OCI-LY7 (cell line): ENCODE measurements at regions not wholly inside any gene's neighbourhood (a gene's known extent, or its start where the extent isn't known, plus 50 kb on each side); places are given as distances from the start of the nearest gene placed in this dataset.

ENCODE experiments used
- BruUV-seq: library from RNA; stranded (reverse); fragments of 400-500 nt; replicated peaks from 2 replicates; lab custom pipeline; 2021; lab: Mats Ljungman, UMichigan
- CTCF ChIA-PET: fragments of 300-600 bp; sonication (Branson Sonifier 250); formaldehyde crosslinking; loops from one replicate; lab custom pipeline; 2022; ENCODE audit warnings: antibody characterized with exemption; ENCODE audit not compliant: unreplicated experiment; lab: Charles Lee
- POLR2A ChIA-PET: fragments of 300-600 bp; sonication (Branson Sonifier 250); formaldehyde crosslinking; loops from one replicate; lab custom pipeline; 2022; ENCODE audit warnings: antibody characterized with exemption; lab: Charles Lee
- DNase-seq: peaks from one replicate; pipeline ENCODE4 v3.0.0-alpha.2; 2015; ENCODE audit warnings: low spot score
- H2AFZ ChIP-seq: fragments of 200-600 bp; sonication (generic), shearing (Covaris generic); 2 replicates; pipeline ENCODE4 v1.6.1; 2014; ENCODE audit warnings: mild to moderate bottlenecking, antibody characterized with exemption, low read length, moderate library complexity
- H3K27ac ChIP-seq: fragments of 200-600 bp; sonication (generic); 2 replicates; pipeline ENCODE4 v1.5.1; 2014; ENCODE audit warnings: mixed run types, low read depth, mild to moderate bottlenecking, moderate library complexity, low read length, inconsistent platforms; ENCODE audit not compliant: poor library complexity, severe bottlenecking
- H3K36me3 ChIP-seq: fragments of 200-600 bp; sonication (generic); 2 replicates; pipeline ENCODE4 v1.6.1; 2014; ENCODE audit warnings: mild to moderate bottlenecking, antibody characterized with exemption, low read length, moderate library complexity, mixed read lengths; ENCODE audit not compliant: insufficient read depth
- H3K4me1 ChIP-seq: fragments of 200-600 bp; sonication (generic); 2 replicates; pipeline ENCODE4 v1.5.1; 2014; ENCODE audit warnings: mild to moderate bottlenecking, low read length; ENCODE audit not compliant: insufficient read depth, poor library complexity, severe bottlenecking
- H3K4me2 ChIP-seq: fragments of 200-600 bp; sonication (generic); 2 replicates; pipeline ENCODE4 v1.6.1; 2014; ENCODE audit warnings: mild to moderate bottlenecking, low read length
- H3K4me3 ChIP-seq: fragments of 200-600 bp; sonication (generic); 2 replicates; pipeline ENCODE4 v1.5.1; 2014; ENCODE audit warnings: mild to moderate bottlenecking, low read depth, low read length; ENCODE audit not compliant: poor library complexity, severe bottlenecking
- H3K79me2 ChIP-seq: fragments of 200-600 bp; sonication (generic); 2 replicates; pipeline ENCODE4 v1.6.1; 2016; ENCODE audit warnings: low read depth, mild to moderate bottlenecking, low read length, moderate library complexity, mixed read lengths; ENCODE audit not compliant: insufficient read depth
- H3K9me2 ChIP-seq: fragments of 200-600 bp; sonication (generic); 2 replicates; pipeline ENCODE4 v1.6.1; 2016; ENCODE audit warnings: mild to moderate bottlenecking, low read length, mixed read lengths; ENCODE audit not compliant: insufficient read depth
- H3K9me3 ChIP-seq: fragments of 200-600 bp; sonication (generic); 2 replicates; pipeline ENCODE4 v1.6.1; 2014; ENCODE audit warnings: mild to moderate bottlenecking, mixed run types, low read length, mixed read lengths
- H4K20me1 ChIP-seq: fragments of 200-600 bp; sonication (generic); 2 replicates; pipeline ENCODE4 v1.6.1; 2014; ENCODE audit warnings: mild to moderate bottlenecking, antibody characterized with exemption, low read length, moderate library complexity, mixed read lengths; ENCODE audit not compliant: insufficient read depth
- EZH2phosphoT487 ChIP-seq: fragments of 200-600 bp; sonication (generic); IDR thresholded peaks from 2 replicates; pipeline ENCODE4 v1.6.1; 2018; ENCODE audit warnings: low read depth, borderline replicate concordance, mild to moderate bottlenecking, mixed run types, antibody characterized with exemption, low read length, moderate library complexity, mixed read lengths
- intact Hi-C: fragments of 100-400 bp; cut with micrococcal nuclease; formaldehyde crosslinking; loops from one replicate; pipeline ENCODE4 v1.10.0; 2022; ENCODE audit not compliant: unreplicated experiment
- TF ChIP-seq, protein P1 (sequence below): fragments of 200-600 bp; sonication (generic); conservative IDR thresholded peaks from 2 replicates; pipeline ENCODE4 v1.5.1; 2014; ENCODE audit warnings: mild to moderate bottlenecking, antibody characterized with exemption, low read length, moderate library complexity, mixed read lengths

DNA sequence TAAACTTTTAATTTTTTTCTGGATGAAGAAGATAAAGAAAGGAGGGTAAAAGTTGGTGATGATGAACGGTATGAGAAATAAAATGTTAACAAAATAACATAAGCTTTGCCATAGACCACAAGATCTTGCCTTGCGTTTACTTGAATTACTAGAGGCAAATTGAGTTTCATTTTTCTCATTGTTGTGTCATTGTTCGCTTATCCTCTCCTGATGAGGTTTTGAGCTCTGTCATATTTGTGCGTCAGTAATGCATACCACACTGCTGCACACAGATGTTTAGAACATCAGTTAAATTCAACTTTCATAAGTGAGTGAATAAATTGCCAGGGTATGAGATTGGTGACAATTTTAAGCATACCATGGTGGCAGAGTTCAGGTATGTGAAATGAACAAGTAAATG, 843.6 kb downstream of the SUCLG1 start:
- H3K79me2 ChIP-seq = no peaks in the 10 kb centered on the region
- H3K27ac ChIP-seq = no peak overlapping the region
- POLR2A ChIA-PET = interaction anchor here (0.6 to 1.1 kb wide), 2 partner anchors 10 to 661 kb away, joined by 3 to 8 read pairs; no protein-coding TSS in a partner anchor
- H3K4me2 ChIP-seq = no peak overlapping the region
- no peak overlapping the region for H2AFZ ChIP-seq
- no peak overlapping the region for H3K4me3 ChIP-seq
- H3K9me3 ChIP-seq = no peaks in the 10 kb centered on the region
- no peak for DNase-seq
- H4K20me1 ChIP-seq = no peaks in the 10 kb centered on the region
- no peaks in the 10 kb centered on the region for H3K9me2 ChIP-seq
- H3K36me3 ChIP-seq = no peaks in the 10 kb centered on the region
- intact Hi-C loops = no loop called here
- CTCF ChIA-PET = no interaction called here
- BruUV-seq = no TSS peak
- H3K4me1 ChIP-seq = no peaks in the 10 kb centered on the region
- TF ChIP-seq EZH2phosphoT487 = no peak
- TF ChIP-seq, protein P1, sequence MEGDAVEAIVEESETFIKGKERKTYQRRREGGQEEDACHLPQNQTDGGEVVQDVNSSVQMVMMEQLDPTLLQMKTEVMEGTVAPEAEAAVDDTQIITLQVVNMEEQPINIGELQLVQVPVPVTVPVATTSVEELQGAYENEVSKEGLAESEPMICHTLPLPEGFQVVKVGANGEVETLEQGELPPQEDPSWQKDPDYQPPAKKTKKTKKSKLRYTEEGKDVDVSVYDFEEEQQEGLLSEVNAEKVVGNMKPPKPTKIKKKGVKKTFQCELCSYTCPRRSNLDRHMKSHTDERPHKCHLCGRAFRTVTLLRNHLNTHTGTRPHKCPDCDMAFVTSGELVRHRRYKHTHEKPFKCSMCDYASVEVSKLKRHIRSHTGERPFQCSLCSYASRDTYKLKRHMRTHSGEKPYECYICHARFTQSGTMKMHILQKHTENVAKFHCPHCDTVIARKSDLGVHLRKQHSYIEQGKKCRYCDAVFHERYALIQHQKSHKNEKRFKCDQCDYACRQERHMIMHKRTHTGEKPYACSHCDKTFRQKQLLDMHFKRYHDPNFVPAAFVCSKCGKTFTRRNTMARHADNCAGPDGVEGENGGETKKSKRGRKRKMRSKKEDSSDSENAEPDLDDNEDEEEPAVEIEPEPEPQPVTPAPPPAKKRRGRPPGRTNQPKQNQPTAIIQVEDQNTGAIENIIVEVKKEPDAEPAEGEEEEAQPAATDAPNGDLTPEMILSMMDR = no peak

DNA sequence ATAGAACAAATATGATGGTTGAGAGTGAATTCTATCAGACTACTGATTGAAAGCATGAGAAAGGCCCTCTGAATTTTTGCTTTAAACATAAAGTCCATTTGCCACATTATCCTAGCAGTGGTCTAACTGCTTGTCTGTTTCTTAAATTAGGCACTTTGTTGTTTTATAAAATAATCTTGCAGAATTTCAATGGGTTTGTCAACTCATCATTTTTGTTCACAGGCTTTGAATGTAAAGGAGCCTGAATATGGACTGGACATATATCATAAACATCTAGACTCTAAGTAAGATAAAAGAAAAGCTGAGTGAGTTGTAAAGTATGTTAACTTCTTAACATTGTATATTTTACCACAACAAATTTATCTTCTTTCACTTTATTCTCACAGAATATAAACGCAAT, 845.9 kb downstream of the SUCLG1 start:
- BruUV-seq = no TSS peak
- intact Hi-C loops = no loop called here
- H3K4me3 ChIP-seq = no peak overlapping the region
- no peak for TF ChIP-seq EZH2phosphoT487
- TF ChIP-seq, protein P1 = no peak
- ChIA-PET CTCF (no interaction called here), POLR2A (no interaction called here)
- H4K20me1 ChIP-seq = no peaks in the 10 kb centered on the region
- H3K4me1 ChIP-seq = no peaks in the 10 kb centered on the region
- H3K27ac ChIP-seq = no peak overlapping the region
- no peaks in the 10 kb centered on the region for H3K9me2 ChIP-seq
- H3K4me2 ChIP-seq = no peak overlapping the region
- H3K79me2 ChIP-seq = no peaks in the 10 kb centered on the region
- no peak overlapping the region for H2AFZ ChIP-seq
- H3K36me3 ChIP-seq = no peaks in the 10 kb centered on the region
- no peaks in the 10 kb centered on the region for H3K9me3 ChIP-seq
- no peak for DNase-seq

DNA sequence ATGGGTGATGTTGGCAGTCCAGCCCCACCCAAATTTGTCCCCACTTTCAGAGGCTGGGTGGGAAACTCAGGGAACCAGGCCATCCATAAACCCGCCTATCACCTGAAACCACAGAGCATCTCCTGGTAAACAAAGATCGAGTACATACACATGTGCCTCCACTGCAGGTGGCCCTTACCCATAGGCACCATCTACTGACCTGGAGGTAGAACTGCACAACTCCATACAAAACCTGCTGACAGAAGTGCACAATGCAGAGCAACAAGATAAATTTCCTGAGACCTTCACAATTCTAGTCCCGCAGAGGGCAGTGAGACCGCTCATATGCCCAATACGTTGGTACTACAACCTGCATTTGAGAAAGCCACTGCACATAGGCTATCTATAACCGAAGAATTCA, 856.3 kb downstream of the SUCLG1 start:
- ChIA-PET POLR2A (no interaction called here), CTCF (no interaction called here)
- no peak for TF ChIP-seq EZH2phosphoT487
- TF ChIP-seq, protein P1 = no peak
- intact Hi-C loops = no loop called here
- no peaks in the 10 kb centered on the region for H3K36me3 ChIP-seq
- no peaks in the 10 kb centered on the region for H3K9me3 ChIP-seq
- H3K9me2 ChIP-seq = no peaks in the 10 kb centered on the region
- H4K20me1 ChIP-seq = no peaks in the 10 kb centered on the region
- DNase-seq = no peak
- no peak overlapping the region for H2AFZ ChIP-seq
- no peak overlapping the region for H3K4me3 ChIP-seq
- no peaks in the 10 kb centered on the region for H3K79me2 ChIP-seq
- H3K27ac ChIP-seq = no peak overlapping the region
- BruUV-seq = no TSS peak
- H3K4me2 ChIP-seq = no peak overlapping the region
- H3K4me1 ChIP-seq = no peaks in the 10 kb centered on the region
